ENCODE measurements at regions not wholly inside any gene's neighbourhood (a gene's known extent, or its start where the extent isn't known, plus 50 kb on each side); places are given as distances from the start of the nearest gene placed in this dataset.
"Not testable (repeated sequence)": the region's sequence is repeated elsewhere in the genome, so short reads cannot be mapped to it uniquely, and the experiment has no call there.

DNA sequence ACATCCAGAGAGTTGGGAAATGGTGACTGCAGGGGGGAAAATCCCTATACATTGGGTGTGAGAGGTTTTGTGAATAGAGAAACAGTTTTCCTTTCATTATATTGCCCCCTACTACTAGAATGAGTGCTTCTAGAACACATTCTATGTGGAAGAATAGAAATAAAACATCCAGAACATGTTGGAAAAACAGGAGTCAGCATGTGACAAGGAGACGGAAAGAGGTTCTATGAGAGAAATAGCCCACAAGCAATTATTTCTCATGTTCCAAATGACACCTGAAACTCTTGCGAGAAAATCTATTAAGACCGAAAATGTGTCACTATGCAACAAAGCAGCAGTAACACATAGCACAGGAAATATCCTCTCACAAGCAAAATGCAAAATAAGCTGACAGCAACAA, 202.7 kb upstream of the SPOPL start:
- no peak overlapping the region for H3K27ac ChIP-seq (ENCODE audit: low read length)
- no peak overlapping the region for H3K4me3 ChIP-seq (ENCODE audit: low read length)
- no peaks in the 10 kb centered on the region for H3K36me3 ChIP-seq (ENCODE audit: control insufficient read depth, insufficient read depth, low read length)
- H3K27me3 ChIP-seq (ENCODE audit: control insufficient read depth, insufficient read depth, low read length), result no peaks in the 10 kb centered on the region
- H3K9me3 ChIP-seq (ENCODE audit: control insufficient read depth, insufficient read depth, low read length), result no peaks in the 10 kb centered on the region
- no peaks in the 10 kb centered on the region for H3K4me1 ChIP-seq (ENCODE audit: control insufficient read depth, insufficient read depth, low read length)
- no CpG with 5 or more reads among the region's 3 CpGs for WGBS (ENCODE audit: insufficient coverage, insufficient read length)
- DNase-seq (ENCODE audit: low read depth, low spot score), result no peak

DNA sequence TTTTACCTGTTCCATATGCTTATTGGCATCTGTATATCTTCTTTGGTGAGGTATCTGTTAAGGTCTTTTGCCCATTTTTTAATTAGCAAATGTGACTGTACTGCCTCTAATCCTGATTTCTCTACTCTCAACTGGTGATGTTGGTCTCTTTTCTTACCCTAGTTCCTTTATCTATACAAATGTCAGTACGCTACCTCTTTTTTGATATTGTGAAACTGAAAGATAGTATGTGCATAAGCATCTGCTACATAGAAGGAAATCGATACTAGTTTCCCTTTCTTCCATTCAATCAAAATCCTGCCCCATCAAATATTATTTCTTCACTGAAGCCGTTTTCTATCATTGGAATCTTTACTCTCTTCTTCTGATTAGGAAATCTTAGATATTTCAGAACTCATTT, 194.9 kb upstream of the SPOPL start:
- Histone ChIP-seq H3K27ac (ENCODE audit: low read length) (no peak overlapping the region), H3K4me3 (ENCODE audit: low read length) (no peak overlapping the region), H3K36me3 (ENCODE audit: control insufficient read depth, insufficient read depth, low read length) (no peaks in the 10 kb centered on the region), H3K4me1 (ENCODE audit: control insufficient read depth, insufficient read depth, low read length) (no peaks in the 10 kb centered on the region), H3K9me3 (ENCODE audit: control insufficient read depth, insufficient read depth, low read length) (no peaks in the 10 kb centered on the region), H3K27me3 (ENCODE audit: control insufficient read depth, insufficient read depth, low read length) (no peaks in the 10 kb centered on the region)
- no CpG with 5 or more reads among the region's 3 CpGs for WGBS (ENCODE audit: insufficient coverage, insufficient read length)
- no peak for DNase-seq (ENCODE audit: low read depth, low spot score)

DNA sequence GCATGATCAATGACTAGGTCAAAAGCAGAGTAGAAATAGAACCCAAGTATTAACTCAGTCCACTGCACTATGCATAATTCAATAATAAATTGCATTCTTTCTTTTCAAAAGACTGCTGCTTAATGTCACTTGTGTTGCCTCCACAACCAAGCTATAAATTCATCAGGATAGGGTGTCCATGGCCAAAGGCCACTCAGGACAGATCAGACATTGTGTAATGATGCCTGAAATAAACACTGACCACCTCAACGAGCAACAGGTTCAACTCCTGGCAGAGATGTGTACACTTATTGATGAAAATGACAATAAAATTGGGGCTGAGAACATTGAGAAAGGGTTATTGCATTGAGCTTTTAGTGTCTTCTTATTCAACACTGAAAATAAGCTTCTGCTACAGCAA, 194.5 kb upstream of the SPOPL start:
- Histone ChIP-seq H3K4me1 (ENCODE audit: control insufficient read depth, insufficient read depth, low read length) (no peaks in the 10 kb centered on the region), H3K9me3 (ENCODE audit: control insufficient read depth, insufficient read depth, low read length) (no peaks in the 10 kb centered on the region), H3K36me3 (ENCODE audit: control insufficient read depth, insufficient read depth, low read length) (no peaks in the 10 kb centered on the region), H3K27ac (ENCODE audit: low read length) (no peak overlapping the region), H3K4me3 (ENCODE audit: low read length) (no peak overlapping the region), H3K27me3 (ENCODE audit: control insufficient read depth, insufficient read depth, low read length) (no peaks in the 10 kb centered on the region)
- no CpG with 5 or more reads among the region's 1 CpG for WGBS (ENCODE audit: insufficient coverage, insufficient read length)
- no peak for DNase-seq (ENCODE audit: low read depth, low spot score)

DNA sequence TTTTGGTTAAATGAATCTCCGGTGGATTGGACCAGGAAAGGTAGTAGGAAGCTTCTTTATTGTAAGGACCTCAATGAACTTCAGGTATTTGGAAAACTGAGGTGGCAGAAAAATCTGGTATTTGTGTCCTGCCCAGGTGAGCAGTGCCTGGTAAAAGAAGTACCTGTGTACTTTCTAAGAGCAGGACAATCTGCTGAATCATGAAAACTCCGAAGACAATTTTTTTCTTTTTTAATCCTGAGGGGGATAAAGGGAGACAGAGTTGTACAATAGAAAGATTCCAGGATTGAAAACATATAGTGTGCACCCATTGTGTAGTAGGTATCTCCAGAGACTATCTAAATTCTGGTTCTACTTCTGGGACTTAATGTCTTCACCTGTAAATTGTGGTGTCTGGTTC, 191.8 kb upstream of the SPOPL start:
- no peak overlapping the region for H3K4me3 ChIP-seq (ENCODE audit: low read length)
- DNase-seq (ENCODE audit: low read depth, low spot score), result no peak
- no peaks in the 10 kb centered on the region for H3K9me3 ChIP-seq (ENCODE audit: control insufficient read depth, insufficient read depth, low read length)
- H3K27ac ChIP-seq (ENCODE audit: low read length), result no peak overlapping the region
- H3K36me3 ChIP-seq (ENCODE audit: control insufficient read depth, insufficient read depth, low read length), result no peaks in the 10 kb centered on the region
- H3K27me3 ChIP-seq (ENCODE audit: control insufficient read depth, insufficient read depth, low read length), result no peaks in the 10 kb centered on the region
- H3K4me1 ChIP-seq (ENCODE audit: control insufficient read depth, insufficient read depth, low read length), result no peaks in the 10 kb centered on the region
- no CpG with 5 or more reads among the region's 2 CpGs for WGBS (ENCODE audit: insufficient coverage, insufficient read length)

DNA sequence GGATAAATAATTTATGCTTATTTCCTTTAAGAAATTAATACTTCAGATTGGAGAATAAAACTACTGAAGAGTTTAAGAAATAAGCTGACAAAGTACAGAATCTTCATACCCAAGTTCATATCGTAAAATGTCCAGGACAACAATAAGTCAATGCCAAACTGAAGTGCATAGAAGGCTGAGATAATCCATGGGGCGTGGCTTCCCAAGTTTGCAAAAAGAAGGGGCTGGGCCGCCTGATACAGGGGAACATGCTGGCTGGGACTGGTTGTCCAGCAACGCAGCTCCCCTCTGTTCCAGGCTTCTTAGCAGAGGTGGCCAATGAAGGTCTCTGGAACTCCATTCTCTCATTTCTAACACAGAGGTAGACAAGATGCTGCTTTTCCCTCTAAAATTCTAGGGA, 189.5 kb upstream of the SPOPL start:
- no peak overlapping the region for H3K27ac ChIP-seq (ENCODE audit: low read length)
- no peaks in the 10 kb centered on the region for H3K4me1 ChIP-seq (ENCODE audit: control insufficient read depth, insufficient read depth, low read length)
- 0 out of 2 replicates have a peak, but pooled peaks cover 1% of the 10 kb centered on the region for H3K9me3 ChIP-seq (ENCODE audit: control insufficient read depth, insufficient read depth, low read length)
- no peak for DNase-seq (ENCODE audit: low read depth, low spot score)
- WGBS (ENCODE audit: insufficient coverage, insufficient read length), result no CpG with 5 or more reads among the region's 4 CpGs
- no peak overlapping the region for H3K4me3 ChIP-seq (ENCODE audit: low read length)
- no peaks in the 10 kb centered on the region for H3K36me3 ChIP-seq (ENCODE audit: control insufficient read depth, insufficient read depth, low read length)
- no peaks in the 10 kb centered on the region for H3K27me3 ChIP-seq (ENCODE audit: control insufficient read depth, insufficient read depth, low read length)

DNA sequence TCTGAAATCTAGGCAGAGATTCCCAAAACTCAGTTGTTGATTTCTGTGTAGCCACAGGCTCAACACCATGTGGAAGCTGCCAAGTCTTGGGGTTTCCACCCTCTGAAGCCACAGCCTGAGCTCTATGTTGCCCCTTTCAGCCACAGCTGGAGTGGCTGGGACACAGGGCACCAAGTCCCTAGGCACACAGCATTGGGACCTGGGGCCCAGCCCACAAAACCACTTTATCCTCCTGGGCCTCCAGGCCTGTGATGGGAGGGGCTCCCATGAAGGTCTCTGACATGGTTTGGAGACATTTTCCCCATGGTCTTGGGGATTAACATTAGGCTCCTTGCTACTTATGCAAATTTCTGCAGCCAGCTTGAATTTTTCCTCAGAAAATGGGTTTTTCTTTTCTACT, 186.0 kb upstream of the SPOPL start:
- not testable (repeated sequence) for H3K9me3 ChIP-seq (ENCODE audit: control insufficient read depth, insufficient read depth, low read length); H3K4me3 ChIP-seq (ENCODE audit: low read length); H3K27ac ChIP-seq (ENCODE audit: low read length); H3K27me3 ChIP-seq (ENCODE audit: control insufficient read depth, insufficient read depth, low read length); H3K36me3 ChIP-seq (ENCODE audit: control insufficient read depth, insufficient read depth, low read length); H3K4me1 ChIP-seq (ENCODE audit: control insufficient read depth, insufficient read depth, low read length); DNase-seq (ENCODE audit: low read depth, low spot score)

DNA sequence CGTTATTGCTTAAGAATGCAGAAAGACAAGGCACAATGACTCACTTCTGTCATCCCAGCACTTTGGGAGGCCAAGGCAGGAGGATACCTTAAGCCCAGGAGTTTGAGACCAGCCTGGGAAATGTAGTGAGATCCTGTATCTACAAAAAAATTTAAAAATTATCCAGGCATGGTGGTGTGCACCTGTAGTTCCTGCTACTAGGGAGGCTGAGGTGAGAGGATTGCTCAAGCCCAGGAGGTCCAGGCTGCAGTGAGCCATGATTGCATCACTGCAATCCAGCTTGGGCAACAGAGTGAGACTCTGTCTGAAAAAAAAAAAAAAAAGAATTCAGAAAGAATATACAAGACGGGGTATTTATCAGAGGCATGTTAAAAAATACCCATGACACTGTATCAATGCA, 182.0 kb upstream of the SPOPL start:
- no peak overlapping the region for H3K4me3 ChIP-seq (ENCODE audit: low read length)
- DNase-seq (ENCODE audit: low read depth, low spot score), result no peak
- no peaks in the 10 kb centered on the region for H3K4me1 ChIP-seq (ENCODE audit: control insufficient read depth, insufficient read depth, low read length)
- H3K27me3 ChIP-seq (ENCODE audit: control insufficient read depth, insufficient read depth, low read length), result no peaks in the 10 kb centered on the region
- H3K9me3 ChIP-seq (ENCODE audit: control insufficient read depth, insufficient read depth, low read length), result 0 out of 2 replicates have a peak, but pooled peaks cover 1% of the 10 kb centered on the region
- H3K27ac ChIP-seq (ENCODE audit: low read length), result no peak overlapping the region
- no CpG with 5 or more reads among the region's 2 CpGs for WGBS (ENCODE audit: insufficient coverage, insufficient read length)
- H3K36me3 ChIP-seq (ENCODE audit: control insufficient read depth, insufficient read depth, low read length), result no peaks in the 10 kb centered on the region

DNA sequence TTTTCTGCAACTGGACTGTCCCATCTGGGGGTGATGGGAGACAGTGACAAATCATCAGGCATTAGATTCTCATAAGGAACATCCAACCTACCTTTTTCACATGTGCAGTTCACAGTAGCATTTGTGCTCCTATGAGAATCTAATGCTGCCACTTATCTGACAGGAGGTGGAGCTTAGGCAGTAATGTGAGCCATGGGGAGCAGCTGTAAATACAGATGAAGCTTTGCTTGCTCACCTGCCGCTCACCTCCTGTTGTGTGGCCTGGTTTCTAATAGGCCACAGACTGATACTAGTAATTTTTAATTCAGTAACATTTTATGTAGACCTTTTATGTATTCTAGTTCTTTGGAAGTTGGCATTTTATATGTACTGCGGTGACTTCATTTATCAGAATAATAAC, 180.1 kb upstream of the SPOPL start:
- Histone ChIP-seq H3K36me3 (ENCODE audit: control insufficient read depth, insufficient read depth, low read length) (no peaks in the 10 kb centered on the region), H3K27ac (ENCODE audit: low read length) (no peak overlapping the region), H3K9me3 (ENCODE audit: control insufficient read depth, insufficient read depth, low read length) (no peaks in the 10 kb centered on the region), H3K4me3 (ENCODE audit: low read length) (no peak overlapping the region), H3K4me1 (ENCODE audit: control insufficient read depth, insufficient read depth, low read length) (no peaks in the 10 kb centered on the region), H3K27me3 (ENCODE audit: control insufficient read depth, insufficient read depth, low read length) (no peaks in the 10 kb centered on the region)
- no peak for DNase-seq (ENCODE audit: low read depth, low spot score)
- no CpG with 5 or more reads among the region's 2 CpGs for WGBS (ENCODE audit: insufficient coverage, insufficient read length)

DNA sequence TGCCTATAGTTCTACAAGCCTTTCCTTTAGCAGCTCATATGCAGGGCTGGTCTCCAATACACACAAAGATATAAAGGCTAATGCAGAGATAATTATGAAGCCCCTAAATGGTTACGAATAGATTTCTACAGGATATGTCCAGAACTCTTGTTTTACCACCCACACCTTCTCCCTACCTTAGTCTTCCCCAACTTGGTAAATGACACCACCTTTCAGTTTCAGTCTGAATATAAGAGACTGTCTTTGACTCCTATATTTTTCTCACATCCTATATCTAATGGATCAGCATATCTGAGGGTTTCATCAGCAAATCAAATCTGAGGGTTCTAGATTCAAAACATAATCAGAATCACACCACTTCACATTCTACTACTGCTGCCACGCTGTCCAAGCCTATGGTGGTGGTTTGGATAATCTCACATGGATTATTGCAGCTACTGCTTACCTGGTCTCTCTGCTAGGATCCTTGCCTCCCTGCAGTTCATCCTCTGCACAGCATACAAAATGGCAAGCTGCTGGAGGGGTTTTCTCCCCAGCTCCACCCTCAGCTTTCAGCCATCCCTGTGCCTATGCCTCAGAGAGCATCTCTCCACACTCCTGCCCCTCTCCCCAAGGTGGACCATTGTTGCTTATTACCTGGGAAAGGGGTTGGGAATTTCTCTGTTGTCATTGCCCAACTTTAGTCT, 178.0 kb upstream of the SPOPL start:
- Histone ChIP-seq H3K27ac (ENCODE audit: low read length) (no peak overlapping the region), H3K4me3 (ENCODE audit: low read length) (no peak overlapping the region), H3K36me3 (ENCODE audit: control insufficient read depth, insufficient read depth, low read length) (no peaks in the 10 kb centered on the region), H3K9me3 (ENCODE audit: control insufficient read depth, insufficient read depth, low read length) (no peaks in the 10 kb centered on the region), H3K27me3 (ENCODE audit: control insufficient read depth, insufficient read depth, low read length) (no peaks in the 10 kb centered on the region), H3K4me1 (ENCODE audit: control insufficient read depth, insufficient read depth, low read length) (no peaks in the 10 kb centered on the region)
- no CpG with 5 or more reads among the region's 2 CpGs for WGBS (ENCODE audit: insufficient coverage, insufficient read length)
- DNase-seq (ENCODE audit: low read depth, low spot score), result no peak

DNA sequence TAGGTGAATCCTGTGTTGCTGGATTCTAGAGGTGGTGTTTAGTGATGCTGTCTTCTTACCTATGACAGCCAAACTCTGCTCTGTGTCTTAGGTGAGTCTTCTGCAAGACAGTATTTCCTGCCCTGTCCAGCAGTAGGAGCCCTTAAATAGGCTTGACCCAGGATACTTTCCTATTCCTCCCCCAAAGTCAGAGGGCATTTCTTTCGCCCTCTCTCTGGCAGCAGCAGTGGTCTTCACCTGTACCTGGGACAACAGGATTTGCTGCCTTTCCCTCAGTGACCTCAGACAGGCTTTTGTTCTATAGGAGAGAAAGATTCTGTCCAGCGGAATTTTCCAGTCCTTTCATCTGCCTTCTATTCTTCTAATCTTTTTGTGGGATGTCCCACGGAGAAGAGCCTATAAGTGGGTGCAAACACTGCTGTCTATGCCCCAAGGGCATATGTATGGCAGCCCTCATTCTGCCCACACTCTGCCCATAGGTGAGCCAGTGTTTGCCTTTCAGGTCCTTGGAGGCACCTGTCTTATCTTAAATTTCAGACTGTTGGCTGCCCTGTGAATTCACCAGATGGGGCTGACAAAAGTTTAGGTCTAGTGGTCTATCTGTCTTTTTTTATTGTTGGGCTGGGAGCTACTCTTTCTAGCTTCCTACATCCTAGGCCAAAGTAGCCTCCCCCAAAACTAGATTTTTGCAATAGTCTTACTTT, 177.3 kb upstream of the SPOPL start:
- H3K36me3 ChIP-seq (ENCODE audit: control insufficient read depth, insufficient read depth, low read length), result no peaks in the 10 kb centered on the region
- DNase-seq (ENCODE audit: low read depth, low spot score), result no peak
- no peaks in the 10 kb centered on the region for H3K4me1 ChIP-seq (ENCODE audit: control insufficient read depth, insufficient read depth, low read length)
- no CpG with 5 or more reads among the region's 3 CpGs for WGBS (ENCODE audit: insufficient coverage, insufficient read length)
- H3K27me3 ChIP-seq (ENCODE audit: control insufficient read depth, insufficient read depth, low read length), result no peaks in the 10 kb centered on the region
- H3K9me3 ChIP-seq (ENCODE audit: control insufficient read depth, insufficient read depth, low read length), result no peaks in the 10 kb centered on the region
- no peak overlapping the region for H3K4me3 ChIP-seq (ENCODE audit: low read length)
- no peak overlapping the region for H3K27ac ChIP-seq (ENCODE audit: low read length)

DNA sequence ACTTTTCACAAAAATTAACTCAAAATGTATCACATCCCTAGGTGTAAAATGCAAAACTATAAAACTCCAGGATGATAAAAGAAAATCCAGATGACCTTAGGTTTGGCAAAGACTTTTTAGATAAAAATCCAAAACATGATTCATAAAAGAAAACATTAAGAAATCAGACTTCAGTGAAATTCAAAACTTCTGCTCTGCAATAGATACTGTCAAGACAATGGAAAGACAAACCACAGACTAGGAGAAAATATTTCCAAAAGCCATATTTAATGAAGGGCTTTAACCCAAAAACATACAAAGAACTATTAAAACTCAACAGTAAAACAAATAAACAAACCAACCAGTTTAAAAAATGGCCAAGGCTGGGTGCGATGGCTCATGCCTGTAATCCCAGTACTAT, 173.6 kb upstream of the SPOPL start:
- Histone ChIP-seq H3K27me3 (ENCODE audit: control insufficient read depth, insufficient read depth, low read length) (no peaks in the 10 kb centered on the region), H3K27ac (ENCODE audit: low read length) (no peak overlapping the region), H3K9me3 (ENCODE audit: control insufficient read depth, insufficient read depth, low read length) (no peaks in the 10 kb centered on the region), H3K36me3 (ENCODE audit: control insufficient read depth, insufficient read depth, low read length) (no peaks in the 10 kb centered on the region), H3K4me1 (ENCODE audit: control insufficient read depth, insufficient read depth, low read length) (no peaks in the 10 kb centered on the region), H3K4me3 (ENCODE audit: low read length) (no peak overlapping the region)
- no CpG with 5 or more reads among the region's 1 CpG for WGBS (ENCODE audit: insufficient coverage, insufficient read length)
- no peak for DNase-seq (ENCODE audit: low read depth, low spot score)
